Keratinocyte (primary cell): ENCODE measurements at regions not wholly inside any gene's neighbourhood (a gene's known extent, or its start where the extent isn't known, plus 50 kb on each side); places are given as distances from the start of the nearest gene placed in this dataset.

Experiments used
- CTCF ChIP-seq, 3 experiments: IDR thresholded peaks in 1 of 3; conservative IDR thresholded peaks in 1 of 3; optimal IDR thresholded peaks in 1 of 3; 2 replicates in 2 of 3; 3 replicates in 1 of 3; pipeline versions ENCODE3 to v1.5.1; 2011; ENCODE audit warnings: low read length in 3 of 3, mild to moderate bottlenecking in 3 of 3, moderate library complexity in 2 of 3, control low read depth in 1 of 3, inconsistent platforms in 1 of 3; ENCODE audit not compliant: insufficient read depth in 2 of 3; ENCODE audit errors: extremely low read depth in 1 of 3
- EZH2 ChIP-seq: IDR thresholded peaks from one replicate; pipeline ENCODE4 v1.6.1; 2012; ENCODE audit warnings: inconsistent platforms, mild to moderate bottlenecking, low read length, moderate library complexity

GRCh38 chr17:45650561-45650960, 133.6 kb upstream of the CRHR1 start:
- TF ChIP-seq CTCF (optimal IDR thresholded peaks at IDR 0.05 in 1 of 3, IDR thresholded peaks at IDR 0.05 in 1 of 3, conservative IDR thresholded peaks at IDR 0.05 in 1 of 3; ENCODE audit: extremely low read depth in 1 of 3, insufficient read depth in 2 of 3, low read length in 3 of 3) (no peak), EZH2 (no peak)
